ENCODE measurements at regions not wholly inside any gene's neighbourhood (a gene's known extent, or its start where the extent isn't known, plus 50 kb on each side); places are given as distances from the start of the nearest gene placed in this dataset.

DNA sequence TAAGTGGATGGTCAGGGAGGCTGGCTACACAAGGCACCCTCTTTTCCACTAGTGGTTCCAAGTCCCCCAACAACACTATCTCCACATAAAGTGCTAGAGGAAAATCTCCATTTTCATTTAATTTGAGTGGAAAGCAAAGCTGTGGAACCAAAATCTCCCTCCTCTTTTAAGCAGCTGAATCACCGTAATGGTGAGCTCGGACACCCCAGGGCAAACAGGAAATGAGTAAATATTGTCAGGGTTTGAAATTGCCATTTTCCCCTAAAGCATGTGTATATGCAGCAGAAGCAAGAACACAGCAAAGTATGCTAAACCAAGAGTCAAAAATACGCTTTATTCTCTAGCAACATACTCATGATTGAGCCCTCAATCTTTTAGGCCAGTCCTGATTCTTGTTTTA lies 143.7 kb downstream of the GPAM start:
- ATAC-seq = no peak
- in situ Hi-C loops (cut with MboI) (no loop called here), intact Hi-C loops (cut with micrococcal nuclease; ENCODE audit: unreplicated experiment) (no loop called here)
- H3K36me3 ChIP-seq (ENCODE audit: control insufficient read depth in 2 of 2, insufficient read depth in 2 of 2, low read length in 1 of 2) = no peaks in the 10 kb centered on the region
- no peak overlapping the region for H3K9ac ChIP-seq (ENCODE audit: control insufficient read depth, insufficient read depth, low read length)
- no peak overlapping the region for H2AFZ ChIP-seq (ENCODE audit: control insufficient read depth, low read depth, low read length)
- no peak overlapping the region for H3K27ac ChIP-seq (ENCODE audit: control insufficient read depth, insufficient read depth)
- TF ChIP-seq WRNIP1 (IDR thresholded peaks at IDR 0.05; ENCODE audit: borderline replicate concordance, low read depth, low read length) (no peak), YBX1 (IDR thresholded peaks at IDR 0.05) (no peak), HDAC2 (IDR thresholded peaks at IDR 0.05) (no peak), MXI1 (IDR thresholded peaks at IDR 0.05; ENCODE audit: low read depth, low read length) (no peak), EGR1 (IDR thresholded peaks at IDR 0.05; ENCODE audit: borderline replicate concordance in 1 of 2, low read depth in 2 of 2, low read length in 2 of 2) (no peak), YY1 (IDR thresholded peaks at IDR 0.05; ENCODE audit: low read depth, low read length) (no peak), SUPT20H (IDR thresholded peaks at IDR 0.05; ENCODE audit: borderline replicate concordance, control insufficient read depth, low read depth, low read length) (no peak), PAX8 (IDR thresholded peaks at IDR 0.05) (no peak), TAF1 (IDR thresholded peaks at IDR 0.05; ENCODE audit: borderline replicate concordance, low read depth, low read length) (no peak), MTA2 (IDR thresholded peaks at IDR 0.05; ENCODE audit: low read depth) (no peak), CBFB (IDR thresholded peaks at IDR 0.05; ENCODE audit: low read depth) (no peak), PML (IDR thresholded peaks at IDR 0.05; ENCODE audit: low read length) (no peak), KLF5 (IDR thresholded peaks at IDR 0.05; ENCODE audit: partially characterized antibody) (no peak), SMAD5 (IDR thresholded peaks at IDR 0.05; ENCODE audit: low read depth) (no peak), NR2C1 (IDR thresholded peaks at IDR 0.05) (no peak), RCOR1 (conservative IDR thresholded peaks at IDR 0.05; ENCODE audit: low read depth, low read length) (no peak), ESRRA (IDR thresholded peaks at IDR 0.05; ENCODE audit: low read length) (no peak)
- TF ChIP-seq, protein P1, sequence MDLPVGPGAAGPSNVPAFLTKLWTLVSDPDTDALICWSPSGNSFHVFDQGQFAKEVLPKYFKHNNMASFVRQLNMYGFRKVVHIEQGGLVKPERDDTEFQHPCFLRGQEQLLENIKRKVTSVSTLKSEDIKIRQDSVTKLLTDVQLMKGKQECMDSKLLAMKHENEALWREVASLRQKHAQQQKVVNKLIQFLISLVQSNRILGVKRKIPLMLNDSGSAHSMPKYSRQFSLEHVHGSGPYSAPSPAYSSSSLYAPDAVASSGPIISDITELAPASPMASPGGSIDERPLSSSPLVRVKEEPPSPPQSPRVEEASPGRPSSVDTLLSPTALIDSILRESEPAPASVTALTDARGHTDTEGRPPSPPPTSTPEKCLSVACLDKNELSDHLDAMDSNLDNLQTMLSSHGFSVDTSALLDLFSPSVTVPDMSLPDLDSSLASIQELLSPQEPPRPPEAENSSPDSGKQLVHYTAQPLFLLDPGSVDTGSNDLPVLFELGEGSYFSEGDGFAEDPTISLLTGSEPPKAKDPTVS (IDR thresholded peaks at IDR 0.05; ENCODE audit: low read depth, low read length) = no peak
- no TSS peak for BruUV-seq (replicated peaks)
- FAIRE-seq = no peak
- no peaks in the 10 kb centered on the region for H3K27me3 ChIP-seq (replicated peaks in 1 of 2; ENCODE audit: control insufficient read depth in 2 of 2, insufficient read depth in 2 of 2, low read length in 1 of 2)
- no peaks in the 10 kb centered on the region for H3K4me1 ChIP-seq (ENCODE audit: control insufficient read depth, insufficient read depth, low read length)
- no peak overlapping the region for H3K4me3 ChIP-seq
- H3K4me2 ChIP-seq (ENCODE audit: control insufficient read depth, insufficient read depth) = no peak overlapping the region
- 45% methylated on average over 3 of the region's 3 CpGs for WGBS (ENCODE audit: insufficient coverage, insufficient replicate concordance, low lambda C conversion rate, missing lambda C conversion rate)
- DNase-seq (ENCODE audit: low read depth, low spot score) = no peak
- H4K20me1 ChIP-seq (ENCODE audit: control insufficient read depth, insufficient read depth) = no peaks in the 10 kb centered on the region
- RAD21 ChIA-PET (ENCODE audit: unreplicated experiment) = no interaction called here
- H3K79me2 ChIP-seq (ENCODE audit: control insufficient read depth, insufficient read depth, low read length) = no peaks in the 10 kb centered on the region
- SMC1A ChIA-PET (ENCODE audit: uncharacterized antibody, unreplicated experiment) = no interaction called here
- CTCF ChIA-PET = no interaction called here
- no peaks in the 10 kb centered on the region for H3K9me3 ChIP-seq (replicated peaks; ENCODE audit: control insufficient read depth, insufficient read depth, low read length)
- POLR2A ChIA-PET = interaction anchor here (0.6 kb wide), 1 partner anchor 76 kb away, joined by 3 read pairs; no protein-coding TSS in a partner anchor
